Prostate gland (tissue), 2 donors: ENCODE measurements at regions not wholly inside any gene's neighbourhood (a gene's known extent, or its start where the extent isn't known, plus 50 kb on each side); places are given as distances from the start of the nearest gene placed in this dataset.
"Not testable (repeated sequence)": the region's sequence is repeated elsewhere in the genome, so short reads cannot be mapped to it uniquely, and the experiment has no call there.

Experiments used
- DNase-seq: peaks from one replicate; pipeline ENCODE4 v3.0.0-alpha.2; 2019; ENCODE audit warnings: low spot score
- H3K27ac ChIP-seq, 2 donors: fragments of 200-600 bp; sonication (generic); 2 replicates each; pipeline ENCODE4 v1.5.1; 2017 to 2019
- H3K27me3 ChIP-seq: fragments of 200-600 bp; sonication (generic); replicated peaks from 2 replicates; pipeline ENCODE4 v1.5.1; 2019; ENCODE audit not compliant: insufficient read depth
- H3K36me3 ChIP-seq, 2 donors: fragments of 200-600 bp; sonication (generic); 1 replicate in 1 of 2; 2 replicates in 1 of 2; pipeline versions ENCODE4 v1.5.1 to v1.8.1; 2017 to 2019
- H3K4me1 ChIP-seq: fragments of 200-600 bp; sonication (generic); replicated peaks from 2 replicates; pipeline ENCODE4 v1.5.1; 2019
- H3K4me3 ChIP-seq, 2 donors: fragments of 200-600 bp; sonication (generic); 2 replicates each; pipeline ENCODE4 v1.5.1; 2017 to 2019
- H3K9me3 ChIP-seq: fragments of 200-600 bp; sonication (generic); 2 replicates; pipeline ENCODE4 v1.5.1; 2017
- CTCF ChIP-seq, 4 experiments: fragments of 200-600 bp in 2 of 4; fragments of 450-650 bp in 2 of 4; sonication (generic) in 2 of 4; IDR thresholded peaks; 1 replicate in 3 of 4; 2 replicates in 1 of 4; pipeline ENCODE4 v1.5.1; 2016 to 2019; ENCODE audit warnings: antibody characterized with exemption in 4 of 4, mild to moderate bottlenecking in 2 of 4, moderate library complexity in 2 of 4
- POLR2A ChIP-seq: fragments of 450-650 bp; IDR thresholded peaks from one replicate; pipeline ENCODE4 v1.6.1; 2016; ENCODE audit warnings: antibody characterized with exemption, mild to moderate bottlenecking
- POLR2AphosphoS5 ChIP-seq: sonication (generic); formaldehyde crosslinking; IDR thresholded peaks from one replicate; pipeline ENCODE4 v1.6.1; 2017; ENCODE audit warnings: antibody characterized with exemption
- WGBS: methylation state at CpG from one replicate; pipeline ENCODE4 v1.1.5; 2018; 5-methylcytosine and 5-hydroxymethylcytosine counted together
- intact Hi-C: fragments of 100-400 bp; cut with DNase I; formaldehyde crosslinking; loops from one replicate; pipeline ENCODE4 v1.14.2; 2022

- Histone ChIP-seq H3K27ac (no peak overlapping the region), H3K36me3 (no peaks in the 10 kb centered on the region), H3K4me1 (no peaks in the 10 kb centered on the region), H3K27me3 (no peaks in the 10 kb centered on the region), H3K4me3 (no peak overlapping the region), H3K9me3 (no peaks in the 10 kb centered on the region)
- no peak for DNase-seq
- intact Hi-C loops = no loop called here
- WGBS = 47% methylated on average over 6 of the region's 6 CpGs
- no peak for TF ChIP-seq POLR2AphosphoS5
- no peak for TF ChIP-seq CTCF (IDR thresholded peaks at IDR 0.05)
- no peak for TF ChIP-seq POLR2A
Measured at GRCh38 chrY:12431546-12431945, 269.5 kb upstream of the USP9Y start.

- H3K4me3 ChIP-seq, H3K36me3 ChIP-seq, intact Hi-C loops, H3K27ac ChIP-seq, H3K4me1 ChIP-seq, H3K9me3 ChIP-seq, H3K27me3 ChIP-seq, DNase-seq: not testable (repeated sequence)
- WGBS = 56% methylated on average over 6 of the region's 6 CpGs
Measured at GRCh38 chrY:12438823-12439222, 262.2 kb upstream of the USP9Y start.

GRCh38 chrY:12444200-12444599 is 256.8 kb upstream of the USP9Y start:
- no peak for TF ChIP-seq CTCF (IDR thresholded peaks at IDR 0.05)
- no peak for TF ChIP-seq POLR2AphosphoS5
- no peak for TF ChIP-seq POLR2A
- Histone ChIP-seq H3K4me1 (no peaks in the 10 kb centered on the region), H3K27ac (no peak overlapping the region), H3K27me3 (no peaks in the 10 kb centered on the region), H3K9me3 (no peaks in the 10 kb centered on the region), H3K4me3 (no peak overlapping the region), H3K36me3 (no peaks in the 10 kb centered on the region)
- intact Hi-C loops = no loop called here
- DNase-seq = no peak
- 96% methylated on average over 4 of the region's 4 CpGs for WGBS

- intact Hi-C loops, H3K27ac ChIP-seq, H3K4me1 ChIP-seq, H3K27me3 ChIP-seq, H3K4me3 ChIP-seq, DNase-seq, H3K36me3 ChIP-seq, H3K9me3 ChIP-seq: not testable (repeated sequence)
- WGBS = 80% methylated on average over 8 of the region's 27 CpGs
Measured at GRCh38 chrY:12446486-12447265, 254.4 kb upstream of the USP9Y start.

- DNase-seq, intact Hi-C loops, H3K4me1 ChIP-seq, H3K4me3 ChIP-seq, H3K9me3 ChIP-seq, H3K27ac ChIP-seq, H3K27me3 ChIP-seq, H3K36me3 ChIP-seq: not testable (repeated sequence)
- 68% methylated on average over 5 of the region's 6 CpGs for WGBS
Measured at GRCh38 chrY:12448561-12448960, 252.5 kb upstream of the USP9Y start.

GRCh38 chrY:12453318-12453717 is 247.7 kb upstream of the USP9Y start:
- H3K27me3 ChIP-seq, H3K9me3 ChIP-seq, H3K27ac ChIP-seq, H3K36me3 ChIP-seq, H3K4me3 ChIP-seq, H3K4me1 ChIP-seq, intact Hi-C loops, DNase-seq: not testable (repeated sequence)
- 97% methylated on average over 19 of the region's 26 CpGs for WGBS

GRCh38 chrY:12459965-12460364 is 241.1 kb upstream of the USP9Y start:
- no peaks in the 10 kb centered on the region for H3K27me3 ChIP-seq
- H3K27ac ChIP-seq = no peak overlapping the region
- no peak for DNase-seq
- H3K4me1 ChIP-seq = no peaks in the 10 kb centered on the region
- WGBS = 100% methylated on average over 1 of the region's 1 CpG
- intact Hi-C loops = no loop called here
- no peak overlapping the region for H3K4me3 ChIP-seq
- no peaks in the 10 kb centered on the region for H3K36me3 ChIP-seq
- TF ChIP-seq CTCF (IDR thresholded peaks at IDR 0.05) (no peak), POLR2A (no peak), POLR2AphosphoS5 (no peak)
- no peaks in the 10 kb centered on the region for H3K9me3 ChIP-seq
